ENCODE measurements at regions not wholly inside any gene's neighbourhood (a gene's known extent, or its start where the extent isn't known, plus 50 kb on each side); places are given as distances from the start of the nearest gene placed in this dataset.

GRCh38 chr20:11651647-11652046 is 266.0 kb upstream of the BTBD3 start:
- no peak for TF ChIP-seq CTCF (IDR thresholded peaks at IDR 0.05)
- TF ChIP-seq POLR2A (IDR thresholded peaks at IDR 0.05), result no peak

All from lower leg skin (tissue), 3 donors.